ENCODE measurements at regions not wholly inside any gene's neighbourhood (a gene's known extent, or its start where the extent isn't known, plus 50 kb on each side); places are given as distances from the start of the nearest gene placed in this dataset.

DNA sequence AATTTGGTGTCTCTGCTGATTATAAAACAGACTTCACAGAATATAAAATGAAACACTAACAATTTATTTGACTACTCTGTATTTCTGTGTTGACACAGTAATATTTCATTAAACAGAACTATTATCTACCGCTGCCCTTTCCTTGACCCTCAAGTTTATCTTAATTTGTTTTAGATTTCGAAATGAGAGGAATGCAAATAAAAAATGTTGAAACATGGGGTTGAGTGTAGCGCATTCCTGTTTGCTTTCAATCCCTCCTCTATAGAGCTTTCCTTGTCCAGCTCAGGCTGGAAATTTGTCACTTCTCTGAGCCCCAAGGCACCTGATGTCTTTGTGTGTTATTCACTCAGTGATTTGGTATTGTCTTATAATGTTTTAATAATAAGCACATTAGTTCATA, 550.2 kb downstream of the ZBBX start:
- TF ChIP-seq POLR2AphosphoS5 (IDR thresholded peaks at IDR 0.05) (no peak), POLR2A (IDR thresholded peaks at IDR 0.05; ENCODE audit: low read depth) (no peak), EP300 (IDR thresholded peaks at IDR 0.05) (no peak)
- TF ChIP-seq, protein P1, sequence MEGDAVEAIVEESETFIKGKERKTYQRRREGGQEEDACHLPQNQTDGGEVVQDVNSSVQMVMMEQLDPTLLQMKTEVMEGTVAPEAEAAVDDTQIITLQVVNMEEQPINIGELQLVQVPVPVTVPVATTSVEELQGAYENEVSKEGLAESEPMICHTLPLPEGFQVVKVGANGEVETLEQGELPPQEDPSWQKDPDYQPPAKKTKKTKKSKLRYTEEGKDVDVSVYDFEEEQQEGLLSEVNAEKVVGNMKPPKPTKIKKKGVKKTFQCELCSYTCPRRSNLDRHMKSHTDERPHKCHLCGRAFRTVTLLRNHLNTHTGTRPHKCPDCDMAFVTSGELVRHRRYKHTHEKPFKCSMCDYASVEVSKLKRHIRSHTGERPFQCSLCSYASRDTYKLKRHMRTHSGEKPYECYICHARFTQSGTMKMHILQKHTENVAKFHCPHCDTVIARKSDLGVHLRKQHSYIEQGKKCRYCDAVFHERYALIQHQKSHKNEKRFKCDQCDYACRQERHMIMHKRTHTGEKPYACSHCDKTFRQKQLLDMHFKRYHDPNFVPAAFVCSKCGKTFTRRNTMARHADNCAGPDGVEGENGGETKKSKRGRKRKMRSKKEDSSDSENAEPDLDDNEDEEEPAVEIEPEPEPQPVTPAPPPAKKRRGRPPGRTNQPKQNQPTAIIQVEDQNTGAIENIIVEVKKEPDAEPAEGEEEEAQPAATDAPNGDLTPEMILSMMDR (IDR thresholded peaks at IDR 0.05) = no peak

Data from esophagus muscularis mucosa (tissue), 4 donors.